RPMI8226 (cell line): ENCODE measurements at regions not wholly inside any gene's neighbourhood (a gene's known extent, or its start where the extent isn't known, plus 50 kb on each side); places are given as distances from the start of the nearest gene placed in this dataset.
A peak's percentile ranks its signal among the peaks of the same experiment; 100 is the strongest.
"Not testable (repeated sequence)": the region's sequence is repeated elsewhere in the genome, so short reads cannot be mapped to it uniquely, and the experiment has no call there.

Source experiments
- DNase-seq: peaks from one replicate; pipeline ENCODE4 v3.0.0-alpha.2; 2015

DNA sequence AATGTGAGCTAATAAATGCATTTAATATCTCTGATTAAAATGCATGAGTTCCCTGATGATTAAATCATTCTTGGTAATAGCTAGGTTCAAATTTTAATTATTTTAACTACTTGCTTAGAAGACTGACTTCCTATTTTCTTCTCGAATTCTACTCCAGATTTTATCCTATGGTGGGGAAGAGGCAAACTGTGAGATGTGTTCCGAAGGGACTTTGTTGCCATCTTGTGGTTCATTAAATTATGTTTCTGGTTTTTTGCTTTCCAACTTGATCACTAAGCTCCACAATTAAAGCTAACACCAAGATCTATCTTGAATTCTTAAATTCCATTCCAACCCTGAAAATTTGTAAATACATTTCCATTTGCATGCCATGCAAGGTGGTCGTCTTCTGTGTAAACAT, 538.4 kb upstream of the PCDH20 start:
- DNase-seq = peak; percentile 9

DNA sequence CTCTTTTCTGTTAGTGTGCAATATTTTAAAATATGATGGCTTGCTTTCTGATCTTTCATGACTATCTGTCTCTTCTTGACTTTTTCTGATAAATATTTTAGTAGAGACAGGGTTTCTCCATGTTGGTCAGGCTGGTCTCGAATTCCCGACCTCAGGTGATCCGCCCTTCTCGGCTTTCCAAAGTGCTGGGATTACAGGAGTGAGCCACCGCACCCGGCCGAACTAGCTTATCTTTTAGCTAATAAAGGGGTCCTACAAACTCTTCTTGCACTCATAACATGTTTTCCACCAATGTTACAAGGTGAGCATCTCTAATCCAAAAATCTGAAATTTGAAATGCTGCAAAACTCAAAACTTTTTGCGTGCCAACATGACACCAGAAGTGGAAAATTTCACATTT, 535.2 kb upstream of the PCDH20 start:
- DNase-seq = no peak

DNA sequence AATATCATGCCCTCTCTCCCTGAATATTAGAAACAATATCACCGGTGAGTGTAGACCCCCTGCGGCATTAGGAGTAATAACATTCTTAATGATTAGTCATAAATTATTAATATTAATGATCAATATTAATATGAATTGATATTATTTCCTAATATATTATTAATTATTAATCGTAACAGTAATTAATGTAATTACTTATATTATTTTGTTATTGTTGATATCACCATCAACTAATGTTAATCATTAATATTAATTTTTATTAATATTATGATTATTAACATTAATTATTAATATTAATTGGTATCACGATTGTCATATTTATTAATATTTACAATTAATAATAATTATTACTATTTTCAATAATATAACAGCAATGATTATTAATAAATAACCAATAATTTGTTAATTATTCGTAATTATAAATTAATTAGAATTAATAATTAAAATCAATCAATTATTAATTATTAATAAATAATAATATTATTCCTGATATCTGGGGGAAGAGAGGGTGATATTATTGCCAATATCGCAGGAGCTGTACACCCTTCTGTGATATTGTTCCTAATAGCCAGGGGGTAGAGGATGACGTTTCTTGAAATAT, 528.8 kb upstream of the PCDH20 start:
- DNase-seq = no peak

DNA sequence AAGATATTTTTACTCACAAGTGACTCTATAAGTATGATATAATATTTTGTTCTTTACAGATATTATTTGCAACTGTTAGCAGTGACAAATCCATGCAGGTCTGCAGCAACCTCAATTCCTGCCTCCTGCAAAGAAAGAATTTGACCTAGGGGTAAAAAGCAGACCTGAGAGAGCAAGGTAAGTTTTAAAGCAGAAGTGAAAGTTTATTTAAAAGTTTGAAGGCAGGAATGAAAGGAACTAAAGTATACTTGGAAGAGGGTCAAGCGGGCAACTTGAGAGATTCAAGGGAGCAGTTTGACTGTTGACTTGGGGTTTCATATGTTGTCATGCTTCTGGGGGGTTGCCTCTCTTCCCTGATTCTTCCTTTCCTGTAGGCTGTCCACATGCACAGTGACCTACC, 520.1 kb upstream of the PCDH20 start:
- DNase-seq = peak; percentile 19

DNA sequence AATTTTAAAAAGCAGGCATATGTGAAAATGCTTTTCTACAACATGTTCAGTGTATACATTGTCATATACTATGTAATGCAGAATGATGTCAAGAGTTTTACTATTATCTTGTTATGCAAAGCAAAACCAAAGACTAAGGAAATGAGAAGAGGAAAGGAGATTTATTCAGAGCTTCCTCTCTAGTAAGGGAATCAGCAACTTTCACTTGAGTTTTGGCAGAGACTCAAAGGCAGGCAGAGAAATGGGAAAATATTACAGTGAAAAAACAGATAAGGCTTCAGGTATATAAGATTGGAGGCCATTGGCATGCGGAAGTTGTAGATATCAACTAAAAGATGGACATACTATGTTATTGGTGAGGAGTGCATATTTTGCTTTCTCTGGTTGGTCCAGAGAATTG, 512.0 kb upstream of the PCDH20 start:
- no peak for DNase-seq

DNA sequence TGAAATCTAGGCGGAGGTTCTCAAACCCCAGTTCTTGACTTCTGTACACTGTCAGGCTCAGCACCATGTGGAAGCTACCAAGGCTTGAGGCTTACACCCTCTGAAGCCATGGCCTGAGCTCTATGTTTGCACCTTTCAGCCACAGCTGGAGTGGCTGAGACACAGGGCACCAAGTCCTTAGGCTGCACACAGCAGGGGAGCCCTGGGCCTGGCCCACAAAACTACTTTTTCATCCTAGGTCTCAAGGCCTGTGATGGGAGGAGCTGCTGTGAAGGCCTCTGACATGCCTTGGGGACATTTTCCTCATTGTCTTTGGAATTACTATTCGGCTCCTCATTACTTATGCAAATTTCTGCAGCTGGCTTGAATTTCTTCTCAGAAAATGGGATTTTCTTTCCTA, 503.2 kb upstream of the PCDH20 start:
- DNase-seq = no peak

DNA sequence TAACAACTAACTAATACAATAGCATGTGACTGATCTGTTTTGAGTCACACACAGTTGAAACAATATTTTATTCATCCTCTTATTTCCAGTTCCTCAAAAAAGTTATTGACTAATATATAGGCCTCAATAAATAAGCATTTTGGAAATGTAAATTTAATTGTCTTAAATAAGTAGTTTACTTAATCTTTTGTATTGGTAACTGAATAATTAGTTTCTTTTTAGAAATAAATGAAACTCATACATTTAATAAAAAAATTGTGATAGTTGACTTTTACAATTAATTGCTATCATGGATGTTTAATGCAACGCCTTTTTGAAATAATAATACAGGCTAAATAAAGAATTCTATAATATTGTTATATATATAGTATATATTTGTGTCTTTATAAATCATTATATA, 500.8 kb upstream of the PCDH20 start:
- DNase-seq = no peak

DNA sequence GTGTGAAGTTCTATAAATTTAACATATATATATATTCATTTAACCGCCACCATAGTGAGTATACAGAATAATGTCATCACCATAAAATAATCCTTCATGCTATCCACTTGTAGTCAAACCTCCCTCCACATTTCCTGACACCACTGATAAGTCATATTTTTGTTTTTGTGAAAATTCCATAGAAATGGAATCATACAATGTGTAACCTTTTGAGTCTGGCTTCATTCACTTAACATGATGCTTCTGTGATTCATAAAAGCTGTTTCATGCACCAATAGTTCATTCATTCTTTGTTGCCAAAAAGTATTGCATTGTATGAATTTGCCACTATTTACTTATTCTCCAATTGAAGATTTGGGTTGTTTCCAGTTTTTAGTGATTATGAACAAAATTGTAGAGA, 497.5 kb upstream of the PCDH20 start:
- DNase-seq = no peak

DNA sequence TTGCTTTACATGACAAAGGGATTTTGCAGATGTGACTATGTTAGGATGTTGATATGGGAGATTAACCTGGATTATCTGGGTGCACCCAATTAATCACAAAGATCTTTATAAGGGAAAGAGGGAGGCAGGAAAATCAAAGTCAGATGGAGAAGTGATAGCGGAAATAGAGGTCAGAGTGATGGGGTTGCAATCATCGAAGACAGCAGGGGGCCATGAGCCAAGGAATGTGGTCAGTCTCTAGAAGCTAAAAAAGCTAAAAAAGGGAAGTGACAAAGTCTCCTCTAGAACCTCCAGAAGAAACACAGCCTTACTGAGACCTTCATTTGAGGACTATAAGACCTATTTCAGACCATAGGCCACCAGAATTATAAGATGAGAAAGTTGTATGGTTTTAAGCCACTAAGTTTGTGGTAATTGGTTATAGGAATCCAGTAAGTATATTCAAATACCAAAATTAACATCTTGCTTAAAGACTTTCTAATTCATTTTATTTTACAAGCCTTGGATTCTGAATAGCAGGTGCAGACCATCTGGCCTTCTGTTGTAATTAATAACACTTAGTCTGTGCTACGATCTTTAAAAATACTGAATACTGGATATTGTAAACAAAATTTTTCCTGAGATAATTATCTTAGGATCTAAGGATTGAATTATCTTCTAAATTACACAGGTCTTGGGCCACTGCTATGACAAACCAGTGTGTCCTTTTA, 493.4 kb upstream of the PCDH20 start:
- no peak for DNase-seq

DNA sequence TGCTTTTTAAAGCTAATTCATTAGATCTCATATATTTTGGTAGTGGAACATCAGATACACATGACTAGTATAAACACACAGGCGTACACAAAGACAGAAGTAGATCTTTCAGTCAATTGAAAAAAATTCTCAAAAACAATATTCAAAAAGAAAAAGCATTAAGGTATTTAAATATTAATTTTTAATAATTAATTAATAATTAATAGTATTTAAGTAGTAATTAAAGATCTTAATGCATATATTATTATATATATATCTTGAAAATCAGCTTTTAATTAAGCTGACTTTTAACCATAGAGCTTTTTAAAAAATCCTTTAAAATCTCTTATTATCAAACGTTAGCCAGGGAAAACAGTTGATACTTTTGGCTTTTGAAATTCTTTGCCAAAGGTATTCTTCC, 489.4 kb upstream of the PCDH20 start:
- DNase-seq = no peak

DNA sequence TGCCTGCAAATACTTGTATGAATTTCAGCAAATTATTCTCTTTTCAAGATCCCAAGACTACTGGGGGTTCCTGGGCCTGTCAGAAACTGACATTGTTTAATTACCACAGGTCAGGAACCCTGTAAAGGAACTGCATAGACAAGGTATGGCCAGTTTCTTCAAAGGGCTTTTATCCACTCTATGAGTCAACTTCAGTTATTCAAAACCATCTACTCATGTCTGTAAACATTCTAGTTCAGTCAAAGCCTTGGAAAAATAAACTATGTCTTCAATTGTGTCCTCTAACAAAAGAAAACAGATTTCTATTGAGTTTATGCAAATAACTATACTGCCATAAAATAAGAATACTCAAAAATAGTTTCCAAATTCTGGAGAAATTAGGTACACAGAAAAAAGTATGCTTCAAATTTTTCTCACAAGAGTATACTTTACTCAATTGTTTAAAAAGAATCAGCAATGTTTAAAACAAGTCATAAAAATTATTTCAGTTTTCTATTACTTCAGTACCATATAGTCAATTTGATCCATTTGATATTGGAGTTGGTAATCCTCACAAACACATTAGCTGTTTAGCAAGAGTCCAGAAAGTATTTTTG, 486.4 kb upstream of the PCDH20 start:
- no peak for DNase-seq

DNA sequence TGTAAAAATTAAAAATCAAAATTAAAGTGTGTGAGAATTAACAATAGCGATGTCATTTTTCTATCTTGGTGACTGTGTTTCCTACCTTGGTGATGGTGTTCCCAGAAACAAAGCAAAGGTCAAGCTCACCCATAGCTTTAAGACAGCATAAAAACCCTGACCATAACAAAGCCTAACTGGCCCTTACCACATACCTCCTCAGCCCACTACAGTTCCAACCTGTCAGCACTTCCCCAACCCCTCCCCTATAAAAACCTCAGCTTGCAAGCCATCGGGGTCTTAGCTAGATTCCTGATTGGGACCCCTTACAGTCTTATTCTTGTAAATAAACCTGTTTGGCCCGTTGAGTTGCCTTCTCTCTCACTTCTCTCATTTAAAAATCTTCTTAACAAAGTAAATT, 484.4 kb upstream of the PCDH20 start:
- DNase-seq = no peak

DNA sequence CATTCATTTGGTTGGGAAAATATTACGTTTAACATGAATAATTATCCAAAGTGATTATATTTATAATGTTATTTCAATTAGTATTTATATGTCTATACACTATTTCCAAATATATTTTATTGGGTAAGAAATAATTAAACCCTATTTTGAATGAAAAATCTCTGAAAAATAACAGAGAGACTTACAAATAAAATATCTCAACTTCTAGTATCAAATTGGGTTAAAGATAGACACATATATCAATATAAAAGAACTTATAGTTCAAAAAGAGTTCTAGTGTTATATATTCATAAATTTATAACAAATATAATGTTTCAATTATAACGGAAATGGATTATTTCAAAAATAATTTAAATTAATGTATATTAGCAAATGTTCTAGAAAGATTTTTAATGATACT, 482.6 kb upstream of the PCDH20 start:
- DNase-seq = no peak

DNA sequence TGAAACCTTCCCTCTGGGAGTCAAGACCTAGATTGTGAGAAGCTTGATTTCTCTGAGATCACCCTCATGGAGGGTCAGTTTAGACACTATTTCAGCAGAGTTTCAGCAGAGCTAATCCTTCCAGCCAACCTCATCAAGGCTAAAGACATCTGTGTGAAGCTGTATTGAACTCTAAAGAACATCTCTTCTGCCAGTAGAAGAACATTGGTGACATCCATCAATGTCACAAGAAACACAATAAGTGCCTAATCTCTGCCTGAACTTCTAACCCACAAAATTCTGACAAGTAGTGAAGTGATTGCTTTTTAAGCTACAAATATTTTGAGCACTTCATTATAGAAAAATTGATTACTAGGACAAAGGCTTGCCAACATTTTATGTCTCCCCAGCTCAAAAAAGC, 475.8 kb upstream of the PCDH20 start:
- no peak for DNase-seq

DNA sequence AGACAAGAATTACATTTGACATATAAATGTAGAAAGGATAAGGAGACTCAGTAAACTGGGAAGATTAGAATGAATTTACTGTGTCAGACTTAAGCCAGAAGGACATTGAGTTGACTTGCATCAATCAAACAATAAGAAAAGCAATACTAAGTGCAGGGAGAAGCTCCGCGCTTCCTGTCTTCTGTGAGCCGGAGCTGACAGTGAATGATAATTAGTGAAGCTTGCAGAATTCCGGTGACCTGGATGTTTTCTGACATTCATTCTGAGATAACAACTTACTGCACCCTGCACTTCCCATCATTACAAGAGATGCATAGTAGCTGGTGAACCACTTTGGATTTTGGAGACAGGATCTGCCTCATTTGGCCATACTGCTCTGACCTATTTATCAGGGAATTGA, 469.2 kb upstream of the PCDH20 start:
- no peak for DNase-seq

DNA sequence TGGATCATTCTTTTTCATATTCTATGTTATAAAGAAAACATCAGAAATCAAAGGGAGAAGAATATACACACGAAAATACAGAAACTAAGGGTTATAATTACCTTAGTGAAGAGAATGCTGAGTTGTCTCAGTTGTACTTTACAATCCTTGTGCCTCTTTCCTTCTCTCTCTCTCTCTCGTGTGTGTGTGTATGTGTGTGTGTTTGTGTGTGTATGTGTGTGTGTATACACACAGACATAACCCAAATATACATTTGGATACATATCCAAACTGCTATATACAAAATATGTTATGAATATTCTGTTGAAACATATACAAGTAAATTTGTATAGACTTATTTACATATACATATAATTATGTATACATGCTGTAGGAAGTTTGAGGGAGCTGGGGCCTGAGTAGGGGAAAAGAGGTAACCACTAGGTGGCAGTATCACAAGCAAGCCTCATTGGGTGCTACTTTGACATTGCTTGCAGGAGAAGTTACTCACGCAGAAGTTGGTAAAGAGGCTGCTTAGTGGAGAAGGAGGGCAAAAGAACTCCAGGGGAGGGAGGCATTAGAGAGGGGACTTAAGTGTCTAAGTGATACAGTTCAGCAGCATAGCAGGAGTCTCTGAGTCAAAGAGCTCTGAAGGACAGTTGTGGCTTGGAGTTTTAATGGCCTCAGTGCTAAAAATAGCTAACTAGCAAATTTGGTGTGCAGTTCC, 465.1 kb upstream of the PCDH20 start:
- DNase-seq = peak; percentile 51

DNA sequence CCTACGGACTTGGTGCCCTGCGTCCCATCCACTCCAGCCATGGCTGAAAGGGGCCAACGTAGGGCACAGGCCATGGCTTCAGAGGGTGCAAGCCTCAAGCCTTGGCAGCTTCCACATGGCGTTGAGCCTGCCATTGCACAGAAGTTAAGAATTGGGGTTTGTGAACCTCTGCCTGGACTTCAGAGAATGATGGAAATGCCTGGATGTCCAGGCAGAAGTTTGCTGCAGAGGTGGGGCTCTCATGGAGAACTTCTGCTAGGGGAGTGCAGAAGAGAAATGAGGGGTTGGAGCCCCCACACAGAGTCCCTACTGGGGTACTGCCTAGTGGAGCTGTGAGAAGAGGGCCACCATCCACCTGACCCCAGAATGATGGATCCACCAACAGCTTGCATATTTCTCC, 462.9 kb upstream of the PCDH20 start:
- DNase-seq = not testable (repeated sequence)

DNA sequence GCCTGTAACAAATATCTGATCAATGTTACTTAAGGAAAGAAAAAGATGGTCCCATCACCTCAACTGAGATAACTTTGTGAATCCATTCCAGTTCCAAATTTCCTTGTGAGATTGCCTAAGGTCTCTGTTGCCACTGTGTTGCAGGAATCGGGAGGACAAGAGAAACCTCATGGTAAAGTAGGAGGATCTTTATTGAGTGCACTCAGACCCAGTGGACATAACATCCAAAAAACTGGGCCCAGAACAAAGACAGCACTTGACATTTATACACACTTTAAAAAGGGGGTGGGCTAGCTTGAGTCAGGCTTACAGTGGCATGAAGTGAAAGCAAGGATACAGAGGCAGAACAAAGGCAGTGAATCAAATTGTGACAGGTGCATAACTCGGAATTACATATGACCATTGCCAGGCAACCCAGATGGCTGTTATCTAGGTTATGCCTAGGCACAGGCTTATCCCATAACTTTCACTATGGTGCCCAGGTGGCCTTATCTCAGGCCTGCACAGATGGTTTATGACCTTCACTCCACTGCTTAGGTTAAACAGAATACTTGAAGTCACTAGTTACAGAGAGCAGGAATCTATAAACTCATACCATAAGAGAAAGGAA, 459.4 kb upstream of the PCDH20 start:
- no peak for DNase-seq

DNA sequence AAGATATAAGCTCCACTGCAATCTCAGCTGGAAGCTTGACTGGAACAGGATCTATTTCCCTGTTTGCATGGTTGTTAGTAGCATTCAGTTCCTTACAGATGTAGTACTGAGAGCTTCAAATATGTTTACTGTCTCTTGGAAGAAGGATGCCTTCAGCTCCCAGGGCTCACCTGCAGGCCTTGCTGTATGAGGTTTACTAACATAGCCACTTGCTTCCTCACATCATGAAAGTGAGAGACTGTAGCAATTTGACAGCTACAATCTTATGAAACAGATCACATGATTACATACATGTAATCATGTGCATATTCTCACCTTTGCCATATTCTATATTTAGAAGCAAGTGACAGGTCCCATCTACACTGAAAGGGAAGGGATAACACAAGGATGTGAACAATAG, 458.1 kb upstream of the PCDH20 start:
- DNase-seq = no peak

DNA sequence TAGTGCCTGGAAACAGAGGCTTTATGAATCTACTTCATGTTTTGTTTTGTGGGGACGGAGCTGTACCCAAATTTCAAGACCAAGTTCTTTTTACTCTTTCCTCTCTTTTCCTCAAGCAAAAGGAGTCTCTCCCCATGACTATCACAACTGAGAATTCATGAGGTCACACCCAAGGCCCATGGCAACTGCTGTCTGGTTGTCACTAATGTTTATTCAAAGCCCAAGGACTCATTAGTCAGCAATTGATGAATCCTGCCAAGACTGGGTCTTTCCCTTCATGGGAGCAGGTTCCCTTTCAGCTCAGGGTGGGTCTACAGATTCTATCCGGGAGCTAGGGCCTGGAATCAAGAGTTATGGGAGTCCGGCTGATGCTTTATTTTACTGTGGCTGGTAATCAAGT, 441.5 kb upstream of the PCDH20 start:
- DNase-seq = no peak

DNA sequence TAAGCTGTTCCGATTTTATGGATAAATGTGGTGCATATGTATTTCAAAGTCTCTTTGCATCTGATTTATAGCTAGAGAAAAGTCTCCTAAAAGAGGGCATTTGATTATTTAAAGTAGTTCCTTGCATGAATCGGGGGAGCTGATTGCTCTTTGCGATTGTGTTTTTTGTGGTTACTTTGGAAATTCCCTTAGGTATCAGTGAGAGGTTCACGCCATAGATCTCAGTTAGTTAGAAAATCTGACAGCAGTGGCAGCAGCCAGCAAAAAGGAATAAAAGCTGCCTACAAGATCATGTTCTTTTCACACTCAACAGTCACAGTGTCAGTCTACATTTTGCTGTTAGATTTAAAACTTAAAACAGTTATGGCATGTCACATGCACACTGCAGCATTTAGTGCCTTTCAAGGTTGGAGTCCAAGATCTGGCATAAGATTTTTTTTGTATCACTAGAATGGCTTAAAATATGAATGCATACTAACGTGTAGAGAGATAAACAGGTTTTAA, 436.5 kb upstream of the PCDH20 start:
- no peak for DNase-seq

DNA sequence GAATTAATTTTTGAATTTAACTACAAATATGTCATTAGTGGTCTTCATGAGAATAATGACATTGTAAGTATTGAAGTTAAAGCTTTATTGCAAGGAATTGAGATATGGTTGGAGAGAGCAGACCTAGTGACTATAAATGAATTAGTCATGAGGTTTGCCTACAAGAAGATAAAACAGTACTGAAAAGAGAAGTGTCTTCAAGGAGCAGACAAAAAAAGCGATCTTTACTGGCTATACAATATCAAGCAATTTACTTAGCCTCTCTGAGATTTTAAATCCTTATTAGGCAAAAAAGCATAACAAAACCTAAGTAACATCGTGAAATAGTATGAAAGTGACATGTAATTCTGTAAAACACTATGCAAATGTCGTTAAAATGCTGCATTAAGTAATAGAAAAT, 435.1 kb upstream of the PCDH20 start:
- no peak for DNase-seq

DNA sequence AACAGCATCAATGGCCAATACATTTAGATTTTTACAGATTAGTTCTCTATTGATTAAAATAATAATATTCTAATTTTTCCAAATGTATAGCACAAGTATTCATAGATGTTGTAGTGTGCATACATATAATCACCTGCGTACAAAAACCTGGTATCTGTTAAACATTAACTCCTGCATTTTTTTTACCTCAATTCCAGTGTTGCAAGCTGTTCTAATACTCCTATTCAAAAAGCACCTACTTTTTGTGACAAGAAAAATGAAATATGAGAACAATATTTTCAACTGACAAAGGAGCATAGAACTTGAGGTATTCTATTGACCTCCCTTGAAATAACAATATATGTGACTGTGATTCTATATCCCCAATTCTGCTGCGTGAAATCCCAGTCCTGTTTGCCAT, 422.9 kb upstream of the PCDH20 start:
- DNase-seq = no peak

DNA sequence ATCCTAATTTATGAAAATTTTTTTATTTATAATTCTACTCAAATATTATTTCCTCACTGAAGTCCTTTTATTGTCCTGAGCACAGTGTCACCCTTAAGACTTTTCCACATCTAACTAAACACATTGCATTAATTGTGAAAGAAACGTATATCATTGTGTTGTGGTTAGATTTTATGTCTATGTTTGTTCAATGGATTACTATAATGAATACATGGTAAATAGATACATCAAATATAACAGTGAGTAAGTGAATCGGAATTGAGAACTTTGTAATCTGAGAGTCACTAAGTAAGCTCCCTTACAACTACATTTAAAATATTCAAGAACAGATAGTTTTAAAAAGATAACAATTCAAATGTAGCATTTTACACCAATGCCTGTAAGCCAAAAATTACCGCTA, 417.6 kb upstream of the PCDH20 start:
- no peak for DNase-seq
